K562 (cell line): ENCODE measurements at regions not wholly inside any gene's neighbourhood (a gene's known extent, or its start where the extent isn't known, plus 50 kb on each side); places are given as distances from the start of the nearest gene placed in this dataset.

ENCODE experiments used
- ATAC-seq: fragments of 200-7000 bp; cut with Tn5 transposase; 3 replicates; pipeline ENCODE4 v1.9.1; 2020; ENCODE audit warnings: moderate library complexity
- BruUV-seq: library from RNA; stranded (reverse); fragments of 400-500 nt; replicated peaks from 2 replicates; lab custom pipeline; 2021; lab: Mats Ljungman, UMichigan
- CTCF ChIA-PET: fragments of 300-600 bp; formaldehyde crosslinking; extraction: SDS; loops from one replicate; lab custom pipeline; 2021; ENCODE audit warnings: low intra/inter-chr PET ratio; lab: Yijun Ruan, JAX
- POLR2A ChIA-PET: fragments of 300-600, 350-650 bp; sonication (Branson Sonifier 250); formaldehyde crosslinking; extraction: SDS; loops from one replicate; lab custom pipeline; 2021; ENCODE audit warnings: antibody characterized with exemption, inconsistent platforms; lab: Yijun Ruan, JAX
- DNase-seq, 4 experiments: peaks; one replicate each; pipeline versions ENCODE4 v3.0.0 to v3.0.0-alpha.2; 2011 to 2018; ENCODE audit warnings: low spot score in 3 of 4, mixed read lengths in 3 of 4; ENCODE audit errors: extremely low read depth in 1 of 4
- FAIRE-seq: peaks from 2 replicates; lab custom pipeline; 2011; peaks lifted over from hg19 to GRCh38; lab: Jason Lieb, UNC
- H2AFZ ChIP-seq: 2 replicates; pipeline ENCODE4 v1.6.0; 2011; ENCODE audit warnings: low read depth, low read length, control low read depth, inconsistent platforms
- H3K27ac ChIP-seq: fragments of 200-600 bp; 3 replicates; pipeline ENCODE4 v1.8.0; 2011; ENCODE audit warnings: low read depth, mild to moderate bottlenecking, control low read depth, inconsistent platforms, low read length, moderate library complexity, mixed read lengths; ENCODE audit errors: extremely low read depth
- H3K27me3 ChIP-seq, 2 experiments: fragments of 300-600 bp in 1 of 2; 2 replicates in 1 of 2; 3 replicates in 1 of 2; pipeline versions ENCODE4 v1.6.0 to v1.8.0; 2011; ENCODE audit warnings: inconsistent platforms in 2 of 2, low read length in 2 of 2, mild to moderate bottlenecking in 1 of 2, mixed read lengths in 1 of 2, moderate library complexity in 1 of 2; ENCODE audit not compliant: control insufficient read depth in 2 of 2, insufficient read depth in 2 of 2
- H3K36me3 ChIP-seq: fragments of 300-600 bp; 3 replicates; pipeline ENCODE4 v1.8.0; 2011; ENCODE audit warnings: mild to moderate bottlenecking, low read length, inconsistent platforms; ENCODE audit not compliant: control insufficient read depth, insufficient read depth
- H3K4me1 ChIP-seq, 2 experiments: fragments of 200-600 bp in 1 of 2; replicated peaks in 1 of 2; 2 replicates in 1 of 2; 3 replicates in 1 of 2; pipeline versions ENCODE4 v1.5.1 to v1.8.0; 2011; ENCODE audit warnings: inconsistent platforms in 2 of 2, low read length in 2 of 2, mild to moderate bottlenecking in 1 of 2, mixed read lengths in 1 of 2, moderate library complexity in 1 of 2; ENCODE audit not compliant: control insufficient read depth in 2 of 2, insufficient read depth in 2 of 2
- H3K4me2 ChIP-seq: 2 replicates; pipeline ENCODE4 v1.6.1; 2011; ENCODE audit warnings: low read length, control low read depth, inconsistent platforms, mixed read lengths; ENCODE audit not compliant: insufficient read depth
- H3K4me3 ChIP-seq: fragments of 200-600 bp; sonication (generic), shearing (Covaris generic); 2 replicates; pipeline ENCODE4 v1.5.1; 2016; ENCODE audit warnings: control low read depth, inconsistent platforms
- H3K79me2 ChIP-seq: fragments of 200-600 bp; 3 replicates; pipeline ENCODE4 v1.8.0; 2011; ENCODE audit warnings: low read length, inconsistent platforms; ENCODE audit not compliant: control insufficient read depth, insufficient read depth
- H3K9ac ChIP-seq, 2 experiments: 2 replicates each; pipeline versions ENCODE4 v1.6.0 to v1.6.1; 2011; ENCODE audit warnings: low read depth in 2 of 2, low read length in 2 of 2, control low read depth in 1 of 2, inconsistent platforms in 1 of 2, mild to moderate bottlenecking in 1 of 2, mixed read lengths in 1 of 2; ENCODE audit not compliant: insufficient read depth in 1 of 2
- H3K9me1 ChIP-seq: one replicate; pipeline ENCODE4 v1.6.0; 2011; ENCODE audit warnings: inconsistent platforms, mild to moderate bottlenecking, low read length, moderate library complexity; ENCODE audit not compliant: control insufficient read depth, insufficient read depth
- H3K9me3 ChIP-seq: replicated peaks from 2 replicates; pipeline ENCODE4 v1.5.1; 2011; ENCODE audit warnings: low read depth, low read length, inconsistent platforms; ENCODE audit not compliant: control insufficient read depth, insufficient read depth
- H4K20me1 ChIP-seq: replicated peaks from 2 replicates; pipeline ENCODE4 v1.6.1; 2011; ENCODE audit warnings: low read length, inconsistent platforms, mixed read lengths; ENCODE audit not compliant: control insufficient read depth, insufficient read depth
- HLTF ChIP-seq: fragments of 450-650 bp; IDR thresholded peaks from 2 replicates; pipeline ENCODE4 v1.6.1; 2016
- IFI16 ChIP-seq: fragments of 250-450 bp; sonication (Bioruptor Pico); IDR thresholded peaks from 2 replicates; pipeline ENCODE4 v2.1.2; 2022; ENCODE audit warnings: mild to moderate bottlenecking, inconsistent platforms
- LEF1 ChIP-seq: fragments of 450-650 bp; IDR thresholded peaks from 2 replicates; pipeline ENCODE4 v1.6.1; 2016; ENCODE audit warnings: mild to moderate bottlenecking
- MEF2A ChIP-seq: IDR thresholded peaks from 2 replicates; pipeline ENCODE4 v1.6.1; 2011; ENCODE audit warnings: low read depth, mild to moderate bottlenecking, low read length, moderate library complexity; ENCODE audit not compliant: control insufficient read depth
- PTTG1 ChIP-seq: fragments of 450-650 bp; IDR thresholded peaks from 2 replicates; pipeline ENCODE4 v1.6.1; 2016; ENCODE audit warnings: low read depth, mild to moderate bottlenecking, missing genetic modification characterization, missing compliant biosample characterization
- RAD21 ChIP-seq, 2 experiments: fragments of 250-450 bp in 1 of 2; fragments of 450-650 bp in 1 of 2; sonication (Bioruptor Pico) in 1 of 2; formaldehyde crosslinking in 1 of 2; IDR thresholded peaks in 1 of 2; conservative IDR thresholded peaks in 1 of 2; 2 replicates each; pipeline versions ENCODE4 v1.4.0 to v1.8.0; 2020 to 2022; ENCODE audit warnings: mild to moderate bottlenecking in 2 of 2, moderate library complexity in 1 of 2
- ZNF217 ChIP-seq: sonication (generic); formaldehyde crosslinking; IDR thresholded peaks from 2 replicates; pipeline ENCODE4 v1.8.0; 2022; ENCODE audit warnings: mild to moderate bottlenecking, missing genetic modification reagents
- ZNF316 ChIP-seq: fragments of 450-650 bp; IDR thresholded peaks from 2 replicates; pipeline ENCODE4 v1.6.1; 2016
- WGBS: fragments of 100-300 bp; shearing (Covaris generic); methylation state at CpG from one replicate; pipeline ENCODE4 v1.1.6; 2016; ENCODE audit warnings: low coverage, mixed read lengths; ENCODE audit not compliant: insufficient coverage; ENCODE audit errors: missing lambda C conversion rate; 5-methylcytosine and 5-hydroxymethylcytosine counted together
- in situ Hi-C: fragments of 300-500 bp; cut with MboI; formaldehyde crosslinking; loops from 4 replicates; pipeline ENCODE4 v1.15.0; 2018; ENCODE audit warnings: inconsistent platforms, mixed read lengths
- intact Hi-C: fragments of 100-400 bp; cut with micrococcal nuclease; formaldehyde crosslinking; loops from 2 replicates; pipeline ENCODE4 v1.14.2; 2022

DNA sequence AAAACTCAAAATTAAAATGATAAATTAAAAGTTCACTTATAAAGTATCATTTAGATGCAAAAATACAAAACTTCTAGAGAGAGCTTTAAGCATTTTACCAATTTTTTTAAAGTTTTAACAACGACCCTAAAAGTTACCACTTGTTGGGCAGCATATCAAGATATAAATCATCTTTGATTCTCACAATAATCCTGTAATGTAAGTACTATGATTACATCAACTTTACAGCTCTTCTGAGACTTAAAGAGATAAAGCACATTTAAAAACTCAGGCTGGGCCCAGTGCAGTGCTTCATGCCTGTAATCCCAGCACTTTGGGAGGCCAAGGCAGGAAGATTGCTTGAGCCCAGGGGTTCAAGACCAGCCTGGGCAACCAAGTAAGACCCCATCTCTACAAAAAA is 202.7 kb upstream of the GPC6 start:
- Histone ChIP-seq H3K9ac (no peak overlapping the region), H3K4me2 (no peak overlapping the region), H3K27me3 (no peaks in the 10 kb centered on the region), H3K36me3 (no peaks in the 10 kb centered on the region), H2AFZ (no peak overlapping the region), H3K9me3 (no peaks in the 10 kb centered on the region), H3K4me3 (no peak overlapping the region), H3K79me2 (no peaks in the 10 kb centered on the region), H4K20me1 (no peaks in the 10 kb centered on the region), H3K9me1 (no peaks in the 10 kb centered on the region), H3K4me1 (no peaks in the 10 kb centered on the region), H3K27ac (no peak overlapping the region)
- FAIRE-seq, result no peak
- CTCF ChIA-PET, result no interaction called here
- no peak for TF ChIP-seq PTTG1
- no peak for TF ChIP-seq MEF2A
- no peak for TF ChIP-seq ZNF217 (CRISPR knock-in tag)
- TF ChIP-seq RAD21 (CRISPR knock-in tag; conservative IDR thresholded peaks at IDR 0.05 in 1 of 2, IDR thresholded peaks at IDR 0.05 in 1 of 2), result no peak
- intact Hi-C loops (no loop called here), in situ Hi-C loops (no loop called here)
- WGBS, result 0% methylated on average over 1 of the region's 1 CpG
- no TSS peak for BruUV-seq
- no peak for ATAC-seq
- DNase-seq, result no peak
- POLR2A ChIA-PET, result no interaction called here

DNA sequence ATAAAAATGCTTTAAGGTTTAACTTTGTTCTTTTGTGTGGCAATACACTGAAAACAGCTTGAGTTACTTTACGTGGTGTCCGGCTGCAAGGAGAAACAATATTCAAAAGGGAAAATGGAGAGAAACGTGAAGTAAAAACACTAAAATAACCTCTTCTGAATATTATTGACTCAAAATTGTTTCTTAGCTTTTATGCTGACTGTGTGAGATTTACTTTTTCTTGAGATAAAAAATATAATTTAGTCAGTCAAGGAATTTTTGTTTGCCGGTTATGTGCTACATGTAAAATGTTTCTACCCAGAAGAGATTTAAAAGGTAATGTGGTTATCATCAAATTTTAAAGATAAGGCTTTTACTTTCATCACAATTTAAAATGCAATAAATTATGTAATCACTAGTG is 200.6 kb upstream of the GPC6 start:
- FAIRE-seq (no peak), DNase-seq (no peak), ATAC-seq (no peak)
- Histone ChIP-seq H3K4me2 (no peak overlapping the region), H3K4me3 (no peak overlapping the region), H3K27ac (no peak overlapping the region), H3K9ac (no peak overlapping the region), H3K9me3 (no peaks in the 10 kb centered on the region), H3K9me1 (no peaks in the 10 kb centered on the region), H2AFZ (no peak overlapping the region), H3K4me1 (no peaks in the 10 kb centered on the region), H4K20me1 (no peaks in the 10 kb centered on the region), H3K79me2 (no peaks in the 10 kb centered on the region), H3K27me3 (no peaks in the 10 kb centered on the region), H3K36me3 (no peaks in the 10 kb centered on the region)
- TF ChIP-seq ZNF316, result 0 out of 2 replicates have a peak, but pooled peaks have one; percentile 35
- TF ChIP-seq LEF1, result no peak
- no peak for TF ChIP-seq IFI16
- TF ChIP-seq HLTF, result no peak
- ChIA-PET POLR2A (no interaction called here), CTCF (no interaction called here)
- intact Hi-C loops, result no loop called here
- in situ Hi-C loops, result no loop called here
- WGBS, result 0% methylated on average over 4 of the region's 4 CpGs
- no TSS peak for BruUV-seq
